A549 (cell line): ENCODE measurements at regions not wholly inside any gene's neighbourhood (a gene's known extent, or its start where the extent isn't known, plus 50 kb on each side); places are given as distances from the start of the nearest gene placed in this dataset.

Experiments used
- CEBPB ChIP-seq, 2 experiments: fragments of >200 bp in 1 of 2; sonication (Bioruptor Twin) in 1 of 2; formaldehyde crosslinking in 1 of 2; IDR thresholded peaks; 2 replicates each; pipeline ENCODE4 v1.6.1; 2012 to 2016
- EP300 ChIP-seq, 2 experiments: fragments of >200 bp; sonication (Bioruptor Twin); formaldehyde crosslinking; IDR thresholded peaks; 2 replicates in 1 of 2; 3 replicates in 1 of 2; pipeline ENCODE4 v1.6.1; 2016 to 2017
- MYC ChIP-seq: IDR thresholded peaks from 2 replicates; pipeline ENCODE4 v1.6.1; 2012; ENCODE audit warnings: mild to moderate bottlenecking, inconsistent platforms, low read length, improper control_type of control experiment, borderline replicate concordance
- POLR2A ChIP-seq: IDR thresholded peaks from 2 replicates; pipeline ENCODE4 v1.6.1; 2012; ENCODE audit warnings: mild to moderate bottlenecking, low read length
- TF ChIP-seq, protein P1 (sequence below): fragments of >200 bp; sonication (Bioruptor Twin); formaldehyde crosslinking; IDR thresholded peaks from 3 replicates; pipeline ENCODE4 v1.5.1; 2016
- TF ChIP-seq, protein P2 (sequence below): fragments of 450-650 bp; IDR thresholded peaks from 2 replicates; pipeline ENCODE4 v1.6.1; 2014; ENCODE audit warnings: antibody characterized with exemption
- TF ChIP-seq, protein P3 (sequence below): IDR thresholded peaks from 2 replicates; pipeline ENCODE4 v1.6.1; 2012
- TF ChIP-seq, protein P4 (sequence below): IDR thresholded peaks from 2 replicates; pipeline ENCODE4 v1.6.1; 2012

DNA sequence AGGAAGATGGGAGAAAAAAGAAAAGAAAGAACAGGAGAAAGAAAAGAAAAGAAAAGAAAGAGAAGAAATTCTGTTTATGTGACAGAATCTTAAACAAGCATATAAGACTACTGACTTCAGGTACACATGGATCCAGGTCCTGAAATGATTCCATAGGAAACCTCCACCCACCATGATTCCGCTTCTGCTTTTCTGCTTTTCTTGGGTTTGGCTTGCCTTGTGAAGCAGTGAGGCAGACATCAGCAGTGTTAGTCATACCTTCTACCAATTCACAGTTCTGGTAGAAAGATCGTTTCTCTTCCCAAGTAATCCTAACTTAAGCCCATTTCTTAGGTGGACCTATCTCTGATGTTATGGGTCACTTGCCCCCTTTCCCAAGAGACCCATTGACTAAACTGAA, 660.1 kb upstream of the RBFOX1 start:
- no peak for TF ChIP-seq POLR2A
- TF ChIP-seq, protein P1, sequence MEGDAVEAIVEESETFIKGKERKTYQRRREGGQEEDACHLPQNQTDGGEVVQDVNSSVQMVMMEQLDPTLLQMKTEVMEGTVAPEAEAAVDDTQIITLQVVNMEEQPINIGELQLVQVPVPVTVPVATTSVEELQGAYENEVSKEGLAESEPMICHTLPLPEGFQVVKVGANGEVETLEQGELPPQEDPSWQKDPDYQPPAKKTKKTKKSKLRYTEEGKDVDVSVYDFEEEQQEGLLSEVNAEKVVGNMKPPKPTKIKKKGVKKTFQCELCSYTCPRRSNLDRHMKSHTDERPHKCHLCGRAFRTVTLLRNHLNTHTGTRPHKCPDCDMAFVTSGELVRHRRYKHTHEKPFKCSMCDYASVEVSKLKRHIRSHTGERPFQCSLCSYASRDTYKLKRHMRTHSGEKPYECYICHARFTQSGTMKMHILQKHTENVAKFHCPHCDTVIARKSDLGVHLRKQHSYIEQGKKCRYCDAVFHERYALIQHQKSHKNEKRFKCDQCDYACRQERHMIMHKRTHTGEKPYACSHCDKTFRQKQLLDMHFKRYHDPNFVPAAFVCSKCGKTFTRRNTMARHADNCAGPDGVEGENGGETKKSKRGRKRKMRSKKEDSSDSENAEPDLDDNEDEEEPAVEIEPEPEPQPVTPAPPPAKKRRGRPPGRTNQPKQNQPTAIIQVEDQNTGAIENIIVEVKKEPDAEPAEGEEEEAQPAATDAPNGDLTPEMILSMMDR: no peak
- TF ChIP-seq, protein P2, sequence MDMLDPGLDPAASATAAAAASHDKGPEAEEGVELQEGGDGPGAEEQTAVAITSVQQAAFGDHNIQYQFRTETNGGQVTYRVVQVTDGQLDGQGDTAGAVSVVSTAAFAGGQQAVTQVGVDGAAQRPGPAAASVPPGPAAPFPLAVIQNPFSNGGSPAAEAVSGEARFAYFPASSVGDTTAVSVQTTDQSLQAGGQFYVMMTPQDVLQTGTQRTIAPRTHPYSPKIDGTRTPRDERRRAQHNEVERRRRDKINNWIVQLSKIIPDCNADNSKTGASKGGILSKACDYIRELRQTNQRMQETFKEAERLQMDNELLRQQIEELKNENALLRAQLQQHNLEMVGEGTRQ: no peak
- TF ChIP-seq, protein P3, sequence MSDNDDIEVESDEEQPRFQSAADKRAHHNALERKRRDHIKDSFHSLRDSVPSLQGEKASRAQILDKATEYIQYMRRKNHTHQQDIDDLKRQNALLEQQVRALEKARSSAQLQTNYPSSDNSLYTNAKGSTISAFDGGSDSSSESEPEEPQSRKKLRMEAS: no peak
- TF ChIP-seq CEBPB (IDR thresholded peaks at IDR 0.05): no peak
- TF ChIP-seq EP300 (IDR thresholded peaks at IDR 0.05): no peak
- TF ChIP-seq, protein P4, sequence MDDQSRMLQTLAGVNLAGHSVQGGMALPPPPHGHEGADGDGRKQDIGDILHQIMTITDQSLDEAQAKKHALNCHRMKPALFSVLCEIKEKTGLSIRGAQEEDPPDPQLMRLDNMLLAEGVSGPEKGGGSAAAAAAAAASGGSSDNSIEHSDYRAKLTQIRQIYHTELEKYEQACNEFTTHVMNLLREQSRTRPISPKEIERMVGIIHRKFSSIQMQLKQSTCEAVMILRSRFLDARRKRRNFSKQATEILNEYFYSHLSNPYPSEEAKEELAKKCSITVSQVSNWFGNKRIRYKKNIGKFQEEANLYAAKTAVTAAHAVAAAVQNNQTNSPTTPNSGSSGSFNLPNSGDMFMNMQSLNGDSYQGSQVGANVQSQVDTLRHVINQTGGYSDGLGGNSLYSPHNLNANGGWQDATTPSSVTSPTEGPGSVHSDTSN: no peak
- TF ChIP-seq MYC: no peak
